Bronchial epithelial cell (primary cell): ENCODE measurements at regions not wholly inside any gene's neighbourhood (a gene's known extent, or its start where the extent isn't known, plus 50 kb on each side); places are given as distances from the start of the nearest gene placed in this dataset.

Experiments used
- DNase-seq: peaks from one replicate; pipeline ENCODE4 v3.0.0-alpha.2; 2010; ENCODE audit warnings: low read depth
- FAIRE-seq: peaks from 2 replicates; lab custom pipeline; 2011; peaks lifted over from hg19 to GRCh38; lab: Jason Lieb, UNC
- H3K27me3 ChIP-seq: 2 replicates; pipeline ENCODE4 v1.5.1; 2011; ENCODE audit warnings: low read length; ENCODE audit not compliant: control insufficient read depth, insufficient read depth
- H3K36me3 ChIP-seq: 2 replicates; pipeline ENCODE4 v1.5.1; 2011; ENCODE audit warnings: low read length; ENCODE audit not compliant: control insufficient read depth, insufficient read depth
- H3K4me3 ChIP-seq: 2 replicates; pipeline ENCODE4 v1.5.1; 2011; ENCODE audit warnings: mild to moderate bottlenecking, low read depth, low read length, control low read depth
- CTCF ChIP-seq: IDR thresholded peaks from 2 replicates; pipeline ENCODE4 v1.5.1; 2011; ENCODE audit warnings: mild to moderate bottlenecking, moderate library complexity, low read length, control low read depth, inconsistent platforms; ENCODE audit not compliant: insufficient read depth, severe bottlenecking

GRCh38 chr13:82719987-82720386, 1162.3 kb downstream of the SLITRK1 start:
- DNase-seq (no peak), FAIRE-seq (no peak)
- Histone ChIP-seq H3K4me3 (no peak overlapping the region), H3K27me3 (no peaks in the 10 kb centered on the region), H3K36me3 (no peaks in the 10 kb centered on the region)
- TF ChIP-seq CTCF: no peak

GRCh38 chr13:82717249-82717648, 1165.0 kb downstream of the SLITRK1 start:
- no peak for FAIRE-seq
- no peaks in the 10 kb centered on the region for H3K36me3 ChIP-seq
- peak; percentile 84 for DNase-seq
- no peaks in the 10 kb centered on the region for H3K27me3 ChIP-seq
- no peak for TF ChIP-seq CTCF
- H3K4me3 ChIP-seq: no peak overlapping the region

GRCh38 chr13:82713687-82714405, 1168.4 kb downstream of the SLITRK1 start:
- no peak for DNase-seq
- no peak for FAIRE-seq
- H3K4me3 ChIP-seq: no peak overlapping the region
- no peaks in the 10 kb centered on the region for H3K27me3 ChIP-seq
- no peak for TF ChIP-seq CTCF
- no peaks in the 10 kb centered on the region for H3K36me3 ChIP-seq

- no peak for TF ChIP-seq CTCF
- H3K36me3 ChIP-seq: no peaks in the 10 kb centered on the region
- no peak for DNase-seq
- no peak overlapping the region for H3K4me3 ChIP-seq
- no peaks in the 10 kb centered on the region for H3K27me3 ChIP-seq
- no peak for FAIRE-seq
Observed at GRCh38 chr13:82702513-82702912, 1179.8 kb downstream of the SLITRK1 start.

- DNase-seq (no peak), FAIRE-seq (no peak)
- TF ChIP-seq CTCF: no peak
- Histone ChIP-seq H3K4me3 (no peak overlapping the region), H3K27me3 (no peaks in the 10 kb centered on the region), H3K36me3 (no peaks in the 10 kb centered on the region)
Observed at GRCh38 chr13:82701020-82701419, 1181.3 kb downstream of the SLITRK1 start.

- FAIRE-seq (no peak), DNase-seq (peak; percentile 50)
- no peaks in the 10 kb centered on the region for H3K36me3 ChIP-seq
- no peak for TF ChIP-seq CTCF
- no peaks in the 10 kb centered on the region for H3K27me3 ChIP-seq
- no peak overlapping the region for H3K4me3 ChIP-seq
Observed at GRCh38 chr13:82698941-82699340, 1183.3 kb downstream of the SLITRK1 start.
